HL-60/S4 treated with phorbol 12-myristate 13-acetate at 8.2 ng/mL for 4 days and 3 days (cell line): ENCODE measurements at regions not wholly inside any gene's neighbourhood (a gene's known extent, or its start where the extent isn't known, plus 50 kb on each side); places are given as distances from the start of the nearest gene placed in this dataset.
"Not testable (repeated sequence)": the region's sequence is repeated elsewhere in the genome, so short reads cannot be mapped to it uniquely, and the experiment has no call there.

ENCODE experiments used
- in situ Hi-C: fragments of 300-500 bp; cut with MboI; formaldehyde crosslinking; loops from 2 replicates; pipeline ENCODE4 v1.15.0; 2022; ENCODE audit warnings: low sequenced_read_pairs

DNA sequence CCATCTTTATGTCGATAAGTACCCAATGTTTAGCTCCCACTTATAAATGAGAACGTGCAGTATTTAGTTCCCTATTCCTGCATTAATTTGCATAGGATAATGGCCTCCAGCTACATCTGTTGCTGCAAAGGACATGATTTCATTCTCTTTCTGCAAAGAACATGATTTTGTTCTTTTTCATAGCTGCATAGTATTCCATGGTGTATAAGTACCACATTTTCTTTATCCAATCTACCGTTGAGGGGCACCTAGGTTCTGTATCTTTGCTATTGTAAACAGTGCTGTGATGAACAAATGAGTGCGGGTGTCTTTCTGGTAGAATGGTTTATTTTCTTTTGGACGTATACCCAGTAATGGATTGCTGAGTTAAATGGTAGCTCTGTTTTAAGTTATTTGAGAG, 63.0 kb downstream of the HLX start:
- in situ Hi-C loops = no loop called here

DNA sequence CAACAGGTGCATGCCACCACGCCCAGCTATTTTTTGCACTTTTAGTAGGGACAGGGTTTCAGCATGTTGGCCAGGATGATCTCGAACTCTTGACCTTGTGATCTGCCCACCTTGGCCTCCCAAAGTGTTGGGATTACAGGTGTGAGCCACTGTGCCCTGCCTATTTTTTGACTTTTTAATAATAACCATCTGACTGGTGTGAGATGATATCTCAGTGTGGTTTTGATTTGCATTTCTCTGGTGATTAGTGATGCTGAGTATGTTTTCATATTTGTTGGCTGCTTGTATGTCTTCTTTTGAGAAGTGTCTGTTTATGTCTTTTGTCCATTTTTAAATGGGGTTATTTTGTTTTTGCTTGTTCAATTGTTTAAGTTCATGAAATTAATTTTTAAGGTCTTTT, 63.7 kb downstream of the HLX start:
- in situ Hi-C loops = not testable (repeated sequence)

DNA sequence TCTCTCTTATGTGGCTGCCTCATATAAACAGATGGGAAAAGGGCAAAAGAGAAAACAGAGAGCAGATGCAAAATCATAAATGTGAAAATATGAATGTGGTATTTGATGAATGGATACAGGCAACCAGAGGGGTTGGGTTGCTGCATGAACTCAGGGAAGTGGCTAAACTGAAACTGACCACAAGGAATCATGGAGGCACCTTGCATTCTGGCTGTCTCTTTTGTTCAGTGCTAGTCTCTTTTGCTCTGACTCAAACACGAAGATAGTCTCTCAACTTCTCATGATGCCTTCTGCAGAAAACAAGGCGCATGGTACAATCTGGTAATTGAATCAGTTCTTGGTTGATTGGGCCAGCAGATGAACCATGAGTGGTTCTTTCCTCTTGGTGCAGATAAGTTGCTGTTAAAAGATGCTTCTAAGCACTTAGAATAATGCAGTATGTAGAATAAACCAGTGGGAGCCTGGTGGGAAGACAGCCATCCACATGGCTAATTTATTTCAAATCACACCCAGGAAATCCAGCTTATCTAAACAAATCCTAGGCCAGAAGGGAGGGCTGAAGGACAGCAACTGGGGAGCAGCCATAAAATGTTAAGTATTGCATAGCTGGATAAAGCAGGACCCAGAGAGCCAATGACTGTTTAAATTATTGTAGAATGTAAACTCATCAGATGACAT, 64.2 kb downstream of the HLX start:
- in situ Hi-C loops = no loop called here

DNA sequence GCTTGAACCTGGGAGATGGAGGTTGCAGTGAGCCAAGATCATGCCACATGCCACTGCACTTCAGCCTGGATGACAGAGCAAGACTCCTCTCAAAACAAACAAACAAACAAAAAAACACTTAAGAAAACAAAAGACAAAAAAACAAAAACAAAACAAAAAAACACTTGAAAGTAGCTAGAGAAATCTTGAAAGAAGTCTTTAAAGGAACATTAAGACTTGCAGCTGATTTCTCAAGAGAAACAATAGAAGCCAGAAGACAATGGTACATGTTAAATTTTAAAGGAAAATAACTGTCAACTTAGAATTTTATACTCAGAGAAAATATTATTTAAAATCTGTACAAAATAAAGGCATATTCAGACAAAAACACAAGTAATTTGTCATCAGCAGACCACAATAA, 71.3 kb downstream of the HLX start:
- in situ Hi-C loops = no loop called here

GRCh38 chr1:220952961-220953643, 73.9 kb downstream of the HLX start:
- in situ Hi-C loops = no loop called here

DNA sequence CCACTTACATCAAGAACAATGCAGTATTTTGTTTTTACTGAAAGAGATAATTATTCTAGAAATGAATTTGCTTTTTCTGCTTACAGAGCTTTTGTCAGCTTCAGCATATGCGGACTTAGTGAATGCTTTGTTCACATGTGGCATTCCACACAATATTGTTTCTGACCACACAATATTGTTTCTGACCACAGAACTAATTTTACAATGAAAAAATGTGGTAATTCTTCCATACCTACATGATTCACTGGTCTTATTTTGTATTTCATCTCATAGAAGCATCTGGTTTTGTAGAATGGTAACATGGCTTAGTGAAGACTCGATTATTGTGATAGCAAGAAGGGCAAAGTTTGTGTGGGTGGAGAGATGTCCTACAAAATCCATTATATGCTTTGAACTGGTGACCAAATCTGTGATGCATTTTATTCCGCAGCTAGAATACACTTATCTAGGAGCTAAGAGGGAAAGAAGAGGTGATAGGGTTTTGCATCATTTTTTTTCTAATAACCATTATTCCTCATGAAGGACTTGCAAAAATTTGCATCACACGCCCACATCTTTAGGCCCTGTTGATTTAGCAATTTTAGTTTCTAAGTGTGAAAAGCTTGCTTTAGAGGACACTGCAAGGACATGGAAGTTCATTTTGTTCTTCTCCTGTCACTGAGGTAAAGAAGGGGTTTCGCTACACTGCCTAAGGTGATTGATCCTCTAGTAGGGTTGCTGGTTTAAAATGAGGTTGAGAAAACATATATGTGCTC, 75.3 kb downstream of the HLX start:
- in situ Hi-C loops = no loop called here

DNA sequence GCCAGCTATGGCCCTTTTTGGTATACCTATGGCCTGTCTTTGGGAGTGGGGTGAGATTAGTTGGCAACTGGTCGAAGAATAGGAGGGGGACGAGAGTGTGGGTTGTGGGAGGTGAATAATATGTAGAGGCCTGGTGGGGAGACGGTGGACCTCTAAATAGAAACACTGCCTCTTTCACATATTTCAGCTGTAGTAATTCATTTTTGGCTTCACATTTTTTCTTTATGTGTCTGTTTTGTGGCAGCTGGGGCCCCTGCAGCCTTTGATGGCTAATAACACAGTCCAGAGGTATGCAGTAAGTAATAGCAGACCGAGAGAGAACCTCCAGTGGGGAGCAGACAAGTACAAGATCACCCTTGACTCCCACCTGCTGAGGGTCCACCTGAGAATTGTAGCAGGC, 75.9 kb downstream of the HLX start:
- in situ Hi-C loops = no loop called here

DNA sequence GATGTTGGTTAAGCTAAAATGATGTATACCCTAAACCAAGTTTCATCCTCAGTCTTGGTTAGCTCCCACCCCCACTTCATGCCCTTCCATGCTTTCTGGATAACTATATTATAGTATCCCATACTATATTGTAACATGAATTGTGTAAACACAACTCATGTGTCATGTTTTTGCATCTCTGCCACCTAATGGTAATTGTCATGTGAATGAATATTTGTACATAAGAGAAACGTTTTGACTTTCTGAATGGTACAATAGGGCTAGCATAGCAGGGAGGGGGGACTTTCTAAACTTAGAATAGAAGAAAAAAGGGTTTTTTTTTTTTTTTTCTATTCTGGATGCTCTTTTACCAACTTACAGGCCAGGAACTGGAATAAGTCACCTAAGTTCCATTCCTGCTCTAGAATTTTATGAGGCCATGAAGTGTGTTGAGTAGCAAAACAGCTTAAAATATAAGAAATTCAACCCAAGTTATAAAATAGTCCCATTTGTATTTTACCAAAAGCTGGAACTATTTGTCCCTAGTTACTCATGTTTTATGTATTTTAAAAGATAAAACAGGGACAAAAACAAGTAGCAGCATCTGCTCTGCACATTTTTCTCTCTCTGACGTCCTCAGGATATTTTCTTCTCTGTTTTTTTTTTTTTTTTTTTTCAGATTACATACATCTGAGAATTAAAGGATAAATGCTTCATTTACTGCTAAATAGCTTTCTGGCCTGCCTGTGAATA, 77.4 kb downstream of the HLX start:
- in situ Hi-C loops = no loop called here

GRCh38 chr1:220957233-220957605, 78.0 kb downstream of the HLX start:
- in situ Hi-C loops = no loop called here

GRCh38 chr1:220958234-220958633, 79.0 kb downstream of the HLX start:
- in situ Hi-C loops = no loop called here

- in situ Hi-C loops = no loop called here
These were observed 82.9 kb downstream of the HLX start for GRCh38 chr1:220962031-220962751.

- in situ Hi-C loops = no loop called here
These were observed 86.8 kb downstream of the HLX start for GRCh38 chr1:220966041-220966440.

DNA sequence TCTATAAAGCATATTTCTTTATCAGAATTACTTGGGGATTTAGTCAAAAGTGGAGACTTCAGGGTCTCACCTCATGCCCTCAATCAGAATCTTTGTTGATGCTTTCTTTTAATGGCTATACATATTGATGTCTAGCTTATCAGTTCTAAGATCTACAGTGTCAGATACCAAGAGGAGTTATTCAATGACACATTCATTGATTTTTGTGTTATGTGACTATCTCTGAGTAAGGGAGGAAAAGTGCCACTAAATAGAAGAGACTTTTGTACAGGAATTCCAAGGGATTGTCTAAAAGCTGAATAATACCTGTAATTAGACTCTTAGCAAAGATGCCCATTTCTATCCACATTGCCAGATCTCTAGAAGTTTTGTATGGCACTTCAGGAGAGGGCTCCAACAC, 87.2 kb downstream of the HLX start:
- in situ Hi-C loops = no loop called here

- in situ Hi-C loops = no loop called here
These were observed 87.8 kb downstream of the HLX start for GRCh38 chr1:220966881-220967611.

GRCh38 chr1:220967911-220968310, 88.7 kb downstream of the HLX start:
- in situ Hi-C loops = no loop called here

DNA sequence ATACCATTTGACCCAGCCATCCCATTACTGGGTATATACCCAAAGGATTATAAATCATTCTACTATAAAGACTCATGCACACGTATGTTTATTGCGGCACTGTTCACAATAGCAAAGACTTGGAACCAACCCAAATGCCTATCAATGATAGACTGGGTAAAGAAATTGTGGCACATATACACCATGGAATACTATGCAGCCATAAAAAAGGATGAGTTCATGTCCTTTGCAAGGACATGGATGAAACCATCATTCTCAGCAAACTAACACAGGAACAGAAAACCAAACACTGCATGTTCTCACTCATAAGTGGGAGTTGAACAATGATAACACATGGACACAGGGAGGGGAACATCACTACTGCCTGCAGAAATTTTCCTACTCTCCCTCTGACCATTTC, 90.0 kb downstream of the HLX start:
- in situ Hi-C loops = not testable (repeated sequence)

GRCh38 chr1:220970311-220970710, 91.1 kb downstream of the HLX start:
- in situ Hi-C loops = no loop called here

DNA sequence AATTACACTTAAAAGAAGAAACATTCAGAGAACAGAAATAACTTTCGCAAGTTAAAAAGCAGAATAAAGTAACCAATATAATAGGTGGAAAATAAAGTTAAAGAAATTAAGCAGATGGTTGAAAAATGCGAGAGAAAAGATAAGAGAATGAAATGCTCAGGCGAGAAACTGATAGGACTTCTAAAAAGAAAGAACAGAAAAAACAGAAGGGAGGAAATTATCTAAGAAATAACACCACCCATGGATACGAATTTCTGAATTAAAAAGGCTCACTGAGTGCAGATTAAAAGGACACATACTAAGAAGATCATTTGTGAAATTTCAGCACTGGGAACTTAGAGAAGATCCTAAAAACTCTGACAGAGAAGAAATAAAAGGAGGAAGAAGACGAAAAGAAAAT, 92.0 kb downstream of the HLX start:
- in situ Hi-C loops = no loop called here

DNA sequence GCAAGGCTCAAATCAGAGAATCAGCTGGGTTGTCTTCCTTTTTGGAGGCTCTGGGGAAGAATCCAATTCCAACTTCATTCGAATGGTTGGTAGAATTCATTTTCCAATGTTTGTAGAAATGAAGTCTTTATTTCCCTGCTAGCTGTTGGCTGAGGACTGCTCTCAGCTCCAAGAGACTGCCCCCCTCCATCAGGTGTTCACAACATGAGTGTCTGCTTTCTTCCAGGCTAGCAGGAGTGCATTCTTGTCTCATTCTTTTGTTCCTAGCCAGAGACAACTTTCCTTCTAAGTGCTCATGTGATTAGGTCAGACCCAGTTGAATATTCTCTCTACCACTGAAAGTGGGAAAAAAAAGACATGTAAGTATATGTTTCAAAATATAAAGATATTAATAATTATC, 95.2 kb downstream of the HLX start:
- in situ Hi-C loops = no loop called here

DNA sequence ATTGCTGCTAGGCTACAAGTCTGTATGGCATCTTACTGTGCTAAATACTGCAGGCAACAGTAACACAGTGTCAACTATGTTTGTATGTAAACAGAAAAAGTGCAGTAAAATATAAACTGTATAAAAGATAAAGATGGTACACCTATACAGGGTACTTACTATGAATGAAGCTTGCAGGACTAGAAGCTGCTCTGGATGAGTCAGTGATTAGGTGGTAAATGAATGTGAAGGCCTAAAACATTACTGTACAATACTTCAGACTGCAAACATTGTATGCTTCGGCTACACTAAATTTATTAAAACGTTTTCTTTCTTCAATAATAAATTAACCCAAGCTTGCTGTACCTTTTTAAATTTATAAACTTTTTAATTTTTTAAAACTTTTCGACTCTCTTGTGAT, 97.1 kb downstream of the HLX start:
- in situ Hi-C loops = no loop called here
